ENCODE measurements at regions not wholly inside any gene's neighbourhood (a gene's known extent, or its start where the extent isn't known, plus 50 kb on each side); places are given as distances from the start of the nearest gene placed in this dataset.

DNA sequence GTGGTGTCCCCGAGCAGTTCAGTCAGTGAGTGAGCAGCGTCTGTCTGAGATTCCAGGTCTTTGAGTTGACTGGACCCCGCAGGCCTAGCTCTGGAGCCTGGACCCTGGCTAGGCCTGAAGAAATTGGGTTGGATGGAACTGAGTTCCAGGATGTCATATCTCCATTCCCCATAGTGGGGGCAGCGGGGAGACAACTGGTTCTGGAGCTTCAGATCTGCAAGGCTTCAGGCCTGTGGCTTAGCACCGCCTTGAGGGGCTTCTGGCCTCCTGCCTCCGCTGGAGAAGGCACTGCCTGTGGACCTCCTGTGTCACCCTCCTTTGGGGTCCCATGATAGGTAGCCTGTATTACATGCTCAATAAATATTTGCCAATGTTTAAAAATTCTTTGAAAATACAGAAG lies 288.4 kb upstream of the ID2 start:
- Histone ChIP-seq H3K36me3 (ENCODE audit: low read depth) (no peaks in the 10 kb centered on the region), H3K4me1 (ENCODE audit: low read depth) (peaks cover 6% of the 10 kb centered on the region), H3K4me3 (no peak overlapping the region), H3K9me3 (no peaks in the 10 kb centered on the region)
- ATAC-seq (no peak), DNase-seq (no peak)
- TF ChIP-seq, protein P1, sequence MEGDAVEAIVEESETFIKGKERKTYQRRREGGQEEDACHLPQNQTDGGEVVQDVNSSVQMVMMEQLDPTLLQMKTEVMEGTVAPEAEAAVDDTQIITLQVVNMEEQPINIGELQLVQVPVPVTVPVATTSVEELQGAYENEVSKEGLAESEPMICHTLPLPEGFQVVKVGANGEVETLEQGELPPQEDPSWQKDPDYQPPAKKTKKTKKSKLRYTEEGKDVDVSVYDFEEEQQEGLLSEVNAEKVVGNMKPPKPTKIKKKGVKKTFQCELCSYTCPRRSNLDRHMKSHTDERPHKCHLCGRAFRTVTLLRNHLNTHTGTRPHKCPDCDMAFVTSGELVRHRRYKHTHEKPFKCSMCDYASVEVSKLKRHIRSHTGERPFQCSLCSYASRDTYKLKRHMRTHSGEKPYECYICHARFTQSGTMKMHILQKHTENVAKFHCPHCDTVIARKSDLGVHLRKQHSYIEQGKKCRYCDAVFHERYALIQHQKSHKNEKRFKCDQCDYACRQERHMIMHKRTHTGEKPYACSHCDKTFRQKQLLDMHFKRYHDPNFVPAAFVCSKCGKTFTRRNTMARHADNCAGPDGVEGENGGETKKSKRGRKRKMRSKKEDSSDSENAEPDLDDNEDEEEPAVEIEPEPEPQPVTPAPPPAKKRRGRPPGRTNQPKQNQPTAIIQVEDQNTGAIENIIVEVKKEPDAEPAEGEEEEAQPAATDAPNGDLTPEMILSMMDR (IDR thresholded peaks at IDR 0.05): no peak
- intact Hi-C loops (cut with DNase I, micrococcal nuclease): no loop called here

DNA sequence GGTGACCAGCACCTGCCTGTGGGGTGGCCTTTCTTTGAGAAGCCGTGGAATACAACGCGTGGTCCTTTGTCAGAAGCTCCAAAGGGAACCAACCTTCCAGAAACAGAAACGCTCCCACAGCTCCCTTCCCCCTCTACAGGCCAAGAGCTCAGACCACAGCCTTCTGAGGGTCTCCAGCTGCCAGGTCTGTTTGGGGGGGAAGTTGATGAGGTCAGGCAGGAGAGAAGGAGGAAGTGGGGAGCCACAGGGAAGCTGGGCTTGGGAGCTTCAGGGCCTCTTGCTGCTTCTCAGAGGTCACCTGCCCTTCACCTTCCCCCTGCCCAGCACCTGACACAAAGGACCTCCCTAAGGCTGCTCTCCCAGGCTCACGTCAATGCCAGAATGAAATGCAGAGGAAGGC lies 287.7 kb upstream of the ID2 start:
- TF ChIP-seq, protein P1 (IDR thresholded peaks at IDR 0.05): no peak
- Histone ChIP-seq H3K4me1 (ENCODE audit: low read depth) (peaks cover under 1% of the 10 kb centered on the region), H3K9me3 (no peaks in the 10 kb centered on the region), H3K36me3 (ENCODE audit: low read depth) (no peaks in the 10 kb centered on the region), H3K4me3 (no peak overlapping the region)
- intact Hi-C loops (cut with DNase I, micrococcal nuclease): no loop called here
- DNase-seq: no peak
- ATAC-seq: no peak

DNA sequence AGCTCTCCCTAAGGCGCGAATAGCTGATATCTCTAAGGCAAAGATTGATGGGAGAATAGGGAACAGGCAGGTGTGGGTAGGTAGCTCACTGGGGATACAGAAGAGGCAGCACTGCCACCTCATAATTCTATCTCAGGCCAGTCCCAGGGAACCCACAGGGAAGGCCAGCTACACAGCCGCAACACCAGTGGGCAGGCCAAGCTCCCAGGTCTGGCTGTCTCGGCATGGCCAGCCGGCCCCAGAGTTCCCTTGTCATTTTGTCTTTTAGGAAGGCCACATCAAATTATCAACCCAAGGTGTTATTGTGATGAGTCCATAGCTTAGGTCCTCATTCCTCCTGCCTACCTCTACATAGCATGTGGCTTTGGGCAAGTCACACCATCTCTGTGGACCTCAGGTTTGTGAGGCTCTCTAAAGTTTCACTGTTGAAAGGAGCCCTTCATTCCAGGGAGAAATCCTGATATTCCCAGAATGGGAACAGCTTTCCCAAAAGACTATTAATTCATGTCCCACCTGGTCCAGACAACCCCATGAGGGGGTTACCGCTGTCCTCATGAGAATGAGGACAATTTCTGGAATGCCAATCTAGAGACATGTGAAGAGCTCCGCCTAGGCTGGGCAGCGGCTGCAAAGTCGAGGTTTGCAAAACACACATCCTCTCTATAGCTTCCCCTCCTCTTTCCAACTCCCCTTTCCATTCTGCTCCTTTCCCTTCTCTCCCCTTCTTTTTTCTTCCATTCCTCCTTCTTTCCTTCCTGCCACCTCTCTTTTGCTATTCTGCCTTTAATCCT lies 287.1 kb upstream of the ID2 start:
- H3K36me3 ChIP-seq (ENCODE audit: low read depth): no peaks in the 10 kb centered on the region
- intact Hi-C loops (cut with DNase I, micrococcal nuclease): no loop called here
- no peaks in the 10 kb centered on the region for H3K9me3 ChIP-seq
- no peak overlapping the region for H3K4me3 ChIP-seq
- H3K4me1 ChIP-seq (ENCODE audit: low read depth): no peaks in the 10 kb centered on the region
- no peak for ATAC-seq
- TF ChIP-seq, protein P1 (IDR thresholded peaks at IDR 0.05): no peak
- no peak for DNase-seq

DNA sequence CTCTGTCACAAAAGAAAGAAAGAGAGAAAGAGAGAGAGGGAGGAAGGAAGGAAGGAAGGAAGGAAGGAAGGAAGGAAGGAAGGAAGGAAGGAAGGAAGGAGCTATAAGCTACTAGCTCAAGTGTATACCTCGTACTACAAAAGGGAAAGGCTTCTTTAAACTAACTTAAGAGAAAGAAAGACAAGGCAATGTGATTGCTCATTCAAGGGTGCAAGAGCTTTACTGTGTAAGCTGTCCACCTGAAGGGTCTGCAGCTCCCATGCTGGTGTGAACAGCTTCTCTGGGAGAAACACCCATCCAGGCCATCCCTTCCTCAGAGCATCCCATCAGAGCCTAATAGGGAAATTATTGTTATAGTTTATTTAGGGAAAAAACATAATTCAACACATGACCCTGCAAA lies 286.1 kb upstream of the ID2 start:
- H3K9me3 ChIP-seq: no peaks in the 10 kb centered on the region
- H3K36me3 ChIP-seq (ENCODE audit: low read depth): no peaks in the 10 kb centered on the region
- no peak overlapping the region for H3K4me3 ChIP-seq
- intact Hi-C loops (cut with DNase I, micrococcal nuclease): no loop called here
- no peaks in the 10 kb centered on the region for H3K4me1 ChIP-seq (ENCODE audit: low read depth)
- no peak for DNase-seq
- TF ChIP-seq, protein P1 (IDR thresholded peaks at IDR 0.05): no peak
- ATAC-seq: no peak

DNA sequence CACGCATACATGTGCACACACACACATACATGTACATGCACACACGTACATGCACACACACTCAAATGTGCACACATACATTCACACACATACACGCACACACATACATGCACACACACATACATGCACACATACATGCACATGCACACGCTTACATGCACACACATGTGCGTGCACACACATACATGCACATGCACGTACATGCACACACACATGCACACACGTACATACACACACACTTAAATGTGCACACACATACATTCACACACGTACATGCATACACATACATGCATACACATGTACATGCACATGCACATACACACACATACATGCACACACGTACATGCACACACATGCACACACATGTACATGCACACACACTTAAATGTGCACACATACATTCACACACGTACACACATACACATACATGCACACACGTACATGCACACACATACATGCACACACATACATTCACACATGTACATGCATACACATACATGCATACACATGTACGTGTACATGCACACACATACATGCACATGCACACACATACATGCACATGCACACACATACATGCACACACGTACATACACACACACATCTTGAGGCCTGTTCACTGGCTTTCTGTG lies 283.7 kb upstream of the ID2 start:
- H3K4me3 ChIP-seq: no peak overlapping the region
- H3K36me3 ChIP-seq (ENCODE audit: low read depth): no peaks in the 10 kb centered on the region
- ATAC-seq (no peak), DNase-seq (no peak)
- intact Hi-C loops (cut with DNase I, micrococcal nuclease): no loop called here
- no peaks in the 10 kb centered on the region for H3K9me3 ChIP-seq
- H3K4me1 ChIP-seq (ENCODE audit: low read depth): no peaks in the 10 kb centered on the region
- TF ChIP-seq, protein P1 (IDR thresholded peaks at IDR 0.05): no peak

All from mucosa of descending colon (tissue), 3 donors.